Kidney (tissue), 13 donors: ENCODE measurements at regions not wholly inside any gene's neighbourhood (a gene's known extent, or its start where the extent isn't known, plus 50 kb on each side); places are given as distances from the start of the nearest gene placed in this dataset.

Experiments
- DNase-seq, 5 donors: peaks; one replicate each; pipeline ENCODE4 v3.0.0-alpha.2; 2013 to 2020
- FAIRE-seq: peaks from 2 replicates; lab custom pipeline; 2012; peaks lifted over from hg19 to GRCh38; lab: Jason Lieb, UNC
- H3K27ac ChIP-seq, 2 donors: one replicate each; pipeline ENCODE4 v1.7.0; 2013; ENCODE audit warnings: low read depth in 2 of 2, low read length in 2 of 2, inconsistent platforms in 1 of 2
- H3K27me3 ChIP-seq: one replicate; pipeline ENCODE4 v1.7.1; 2013; ENCODE audit warnings: low read length, inconsistent platforms; ENCODE audit not compliant: control insufficient read depth, insufficient read depth
- H3K36me3 ChIP-seq, 3 donors: one replicate each; pipeline versions ENCODE4 v1.7.0 to v1.7.1; 2013; ENCODE audit warnings: low read length in 3 of 3, control low read depth in 1 of 3, inconsistent platforms in 1 of 3; ENCODE audit not compliant: insufficient read depth in 3 of 3, control insufficient read depth in 2 of 3
- H3K4me1 ChIP-seq, 3 donors: one replicate each; pipeline versions ENCODE4 v1.7.0 to v1.7.1; 2013; ENCODE audit warnings: low read length in 3 of 3, inconsistent platforms in 1 of 3, low read depth in 1 of 3; ENCODE audit not compliant: control insufficient read depth in 2 of 3, insufficient read depth in 2 of 3
- H3K4me3 ChIP-seq, 3 donors: one replicate each; pipeline versions ENCODE4 v1.7.0 to v1.8.1; 2013; ENCODE audit warnings: low read length in 3 of 3, control low read depth in 1 of 3, inconsistent platforms in 1 of 3
- H3K9ac ChIP-seq, 3 donors: one replicate each; pipeline versions ENCODE4 v1.7.0 to v1.7.1; 2013; ENCODE audit warnings: low read length in 3 of 3, control low read depth in 1 of 3, inconsistent platforms in 1 of 3
- H3K9me3 ChIP-seq, 3 donors: one replicate each; pipeline versions ENCODE4 v1.7.0 to v1.7.1; 2013; ENCODE audit warnings: low read length in 3 of 3, control low read depth in 1 of 3, inconsistent platforms in 1 of 3; ENCODE audit not compliant: control insufficient read depth in 2 of 3, insufficient read depth in 1 of 3
- intact Hi-C: fragments of 100-400 bp; cut with DNase I; formaldehyde crosslinking; loops from one replicate; pipeline ENCODE4 v1.11.1; 2022
- TF ChIP-seq, protein P1 (sequence below): IDR thresholded peaks from 3 replicates; pipeline ENCODE4 v1.5.1; 2012; ENCODE audit warnings: mild to moderate bottlenecking, moderate library complexity, borderline replicate concordance; ENCODE audit not compliant: insufficient read depth; ENCODE audit errors: extremely low read depth
- donor health status: control.
- donor health status: control.
- donor health status: control.
- donor health status: control.
- donor health status: control.
- donor health status: DM: yes; HTN: yes; CAD: no.
- donor health status: Normal renal cell carcinoma (clear cell type).

DNA sequence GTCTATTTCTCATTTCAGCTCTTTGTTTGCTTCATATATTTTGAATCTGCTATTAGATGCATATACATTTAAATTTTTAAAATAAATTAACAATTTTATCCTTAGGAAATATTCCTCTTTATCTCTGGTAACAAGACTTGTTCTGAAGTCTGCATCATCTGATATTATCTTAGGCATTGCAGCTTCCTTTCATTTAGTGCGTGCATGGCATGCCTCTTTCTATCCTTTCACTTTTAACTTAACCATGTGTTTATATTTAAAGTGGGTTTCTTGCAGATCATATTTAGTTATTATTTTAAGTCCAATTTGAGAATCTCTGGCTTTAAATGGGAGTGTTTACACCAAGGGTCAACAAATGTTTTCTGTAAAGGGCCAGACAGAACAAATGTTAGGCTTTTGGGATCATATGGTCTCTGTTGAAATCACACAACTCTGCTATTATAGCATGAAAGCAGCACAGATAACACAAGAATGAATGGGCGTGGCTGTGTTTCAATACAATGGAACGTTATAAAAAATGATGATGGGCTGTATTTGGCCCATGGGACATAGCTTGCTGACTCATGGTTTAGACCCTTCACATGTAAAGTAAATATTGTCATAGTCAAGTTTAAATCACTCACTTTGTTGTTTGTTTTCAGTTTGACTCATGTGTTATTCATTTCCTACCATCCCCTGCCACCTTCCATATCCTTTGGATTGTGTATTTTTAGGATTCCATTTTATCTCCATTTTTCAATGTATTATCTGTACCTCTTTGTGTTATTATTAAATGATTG lies 83.9 kb upstream of the SNX19 start:
- H3K27me3 ChIP-seq = no peaks in the 10 kb centered on the region
- no peak for DNase-seq
- H3K9ac ChIP-seq = no peak overlapping the region
- H3K9me3 ChIP-seq = no peaks in the 10 kb centered on the region
- no peaks in the 10 kb centered on the region for H3K36me3 ChIP-seq
- H3K27ac ChIP-seq = no peak overlapping the region
- intact Hi-C loops = no loop called here
- FAIRE-seq = no peak
- H3K4me1 ChIP-seq = no peaks in the 10 kb centered on the region
- TF ChIP-seq, protein P1, sequence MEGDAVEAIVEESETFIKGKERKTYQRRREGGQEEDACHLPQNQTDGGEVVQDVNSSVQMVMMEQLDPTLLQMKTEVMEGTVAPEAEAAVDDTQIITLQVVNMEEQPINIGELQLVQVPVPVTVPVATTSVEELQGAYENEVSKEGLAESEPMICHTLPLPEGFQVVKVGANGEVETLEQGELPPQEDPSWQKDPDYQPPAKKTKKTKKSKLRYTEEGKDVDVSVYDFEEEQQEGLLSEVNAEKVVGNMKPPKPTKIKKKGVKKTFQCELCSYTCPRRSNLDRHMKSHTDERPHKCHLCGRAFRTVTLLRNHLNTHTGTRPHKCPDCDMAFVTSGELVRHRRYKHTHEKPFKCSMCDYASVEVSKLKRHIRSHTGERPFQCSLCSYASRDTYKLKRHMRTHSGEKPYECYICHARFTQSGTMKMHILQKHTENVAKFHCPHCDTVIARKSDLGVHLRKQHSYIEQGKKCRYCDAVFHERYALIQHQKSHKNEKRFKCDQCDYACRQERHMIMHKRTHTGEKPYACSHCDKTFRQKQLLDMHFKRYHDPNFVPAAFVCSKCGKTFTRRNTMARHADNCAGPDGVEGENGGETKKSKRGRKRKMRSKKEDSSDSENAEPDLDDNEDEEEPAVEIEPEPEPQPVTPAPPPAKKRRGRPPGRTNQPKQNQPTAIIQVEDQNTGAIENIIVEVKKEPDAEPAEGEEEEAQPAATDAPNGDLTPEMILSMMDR = no peak
- no peak overlapping the region for H3K4me3 ChIP-seq

DNA sequence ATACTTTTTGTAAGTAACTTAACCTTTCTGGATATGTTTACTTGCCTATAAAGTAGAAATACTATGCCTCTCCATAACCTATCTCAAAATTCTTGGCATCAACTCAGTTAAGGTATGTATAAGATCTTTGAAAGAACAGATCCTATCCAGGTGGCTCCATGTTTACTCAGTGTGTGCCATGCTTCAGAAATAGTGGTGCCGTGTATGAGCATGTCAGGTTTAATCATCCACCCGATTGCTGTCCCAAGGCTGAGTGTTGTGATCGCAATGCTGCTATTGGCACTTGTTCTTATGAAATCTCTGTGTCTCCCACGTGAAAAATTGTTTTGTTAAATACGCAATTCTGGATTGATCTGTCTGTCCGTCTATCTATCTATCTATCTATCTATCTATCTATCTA lies 85.9 kb upstream of the SNX19 start:
- Histone ChIP-seq H3K27ac (no peak overlapping the region), H3K9me3 (no peaks in the 10 kb centered on the region), H3K4me3 (no peak overlapping the region), H3K36me3 (no peaks in the 10 kb centered on the region), H3K27me3 (no peaks in the 10 kb centered on the region), H3K4me1 (no peaks in the 10 kb centered on the region), H3K9ac (no peak overlapping the region)
- intact Hi-C loops = no loop called here
- TF ChIP-seq, protein P1 = no peak
- no peak for DNase-seq
- no peak for FAIRE-seq

DNA sequence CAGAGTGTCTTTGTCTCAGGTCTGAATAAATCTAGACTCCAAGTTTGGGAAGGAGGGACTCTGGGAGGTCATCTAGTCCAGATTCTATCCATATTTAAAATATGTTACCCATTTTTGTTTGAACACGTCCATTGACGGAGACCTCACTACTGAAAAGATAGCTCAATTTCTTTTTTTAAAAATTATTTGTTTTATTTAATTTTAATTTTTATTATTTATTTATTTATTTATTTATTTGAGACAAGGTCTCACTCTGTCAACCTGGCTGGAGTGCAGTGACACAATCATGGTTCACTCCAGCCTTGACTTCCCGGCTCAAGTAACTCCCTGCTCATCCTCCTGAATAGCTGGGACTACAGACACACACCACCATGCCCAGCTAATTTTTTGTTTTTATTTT lies 89.5 kb upstream of the SNX19 start:
- no peak overlapping the region for H3K27ac ChIP-seq
- TF ChIP-seq, protein P1 = no peak
- H3K27me3 ChIP-seq = no peaks in the 10 kb centered on the region
- intact Hi-C loops = no loop called here
- FAIRE-seq = no peak
- H3K36me3 ChIP-seq = no peaks in the 10 kb centered on the region
- H3K4me1 ChIP-seq = no peaks in the 10 kb centered on the region
- no peak for DNase-seq
- no peaks in the 10 kb centered on the region for H3K9me3 ChIP-seq
- no peak overlapping the region for H3K4me3 ChIP-seq
- no peak overlapping the region for H3K9ac ChIP-seq
